SIG-M5 (cell line): ENCODE measurements at regions not wholly inside any gene's neighbourhood (a gene's known extent, or its start where the extent isn't known, plus 50 kb on each side); places are given as distances from the start of the nearest gene placed in this dataset.

Experiments
- DNase-seq: peaks from one replicate; lab custom pipeline; 2025; lab: John Stamatoyannopoulos, UW

- DNase-seq, result no peak
Observed at GRCh38 chr21:27110956-27111355, 144.1 kb upstream of the ADAMTS5 start.

- DNase-seq, result no peak
Observed at GRCh38 chr21:27108701-27109100, 141.8 kb upstream of the ADAMTS5 start.

GRCh38 chr21:27108228-27108627, 141.3 kb upstream of the ADAMTS5 start:
- DNase-seq, result no peak

- DNase-seq, result no peak
Observed at GRCh38 chr21:27104846-27105431, 138.1 kb upstream of the ADAMTS5 start.

- DNase-seq, result no peak
Observed at GRCh38 chr21:27103768-27104167, 136.9 kb upstream of the ADAMTS5 start.

- DNase-seq, result no peak
Observed at GRCh38 chr21:27101523-27101922, 134.6 kb upstream of the ADAMTS5 start.

GRCh38 chr21:27094184-27094948, 127.5 kb upstream of the ADAMTS5 start:
- DNase-seq, result no peak

- DNase-seq, result no peak
Observed at GRCh38 chr21:27086630-27087029, 119.7 kb upstream of the ADAMTS5 start.

GRCh38 chr21:27086186-27086585, 119.3 kb upstream of the ADAMTS5 start:
- DNase-seq, result no peak

GRCh38 chr21:27085387-27085786, 118.5 kb upstream of the ADAMTS5 start:
- no peak for DNase-seq

- DNase-seq, result no peak
Observed at GRCh38 chr21:27083144-27083543, 116.3 kb upstream of the ADAMTS5 start.

- no peak for DNase-seq
Observed at GRCh38 chr21:27082431-27083010, 115.6 kb upstream of the ADAMTS5 start.

- DNase-seq, result no peak
Observed at GRCh38 chr21:27079636-27080240, 112.8 kb upstream of the ADAMTS5 start.

- DNase-seq, result no peak
Observed at GRCh38 chr21:27078915-27079314, 112.0 kb upstream of the ADAMTS5 start.

- DNase-seq, result no peak
Observed at GRCh38 chr21:27077501-27077900, 110.6 kb upstream of the ADAMTS5 start.

- no peak for DNase-seq
Observed at GRCh38 chr21:27076025-27076424, 109.1 kb upstream of the ADAMTS5 start.

- no peak for DNase-seq
Observed at GRCh38 chr21:27070861-27071670, 104.2 kb upstream of the ADAMTS5 start.

- no peak for DNase-seq
Observed at GRCh38 chr21:27068811-27069210, 101.9 kb upstream of the ADAMTS5 start.

- DNase-seq, result no peak
Observed at GRCh38 chr21:27067226-27067625, 100.3 kb upstream of the ADAMTS5 start.

GRCh38 chr21:27062443-27062842, 95.6 kb upstream of the ADAMTS5 start:
- DNase-seq, result no peak

- no peak for DNase-seq
Observed at GRCh38 chr21:27061770-27062169, 94.9 kb upstream of the ADAMTS5 start.

- no peak for DNase-seq
Observed at GRCh38 chr21:27060190-27060589, 93.3 kb upstream of the ADAMTS5 start.
